MM.1S (cell line): ENCODE measurements at regions not wholly inside any gene's neighbourhood (a gene's known extent, or its start where the extent isn't known, plus 50 kb on each side); places are given as distances from the start of the nearest gene placed in this dataset.

Source experiments
- EZH2 ChIP-seq: fragments of 300-600 bp; sonication (generic); optimal IDR thresholded peaks from 2 replicates; pipeline ENCODE3; 2017; ENCODE audit warnings: low read depth, mild to moderate bottlenecking, antibody characterized with exemption, low read length, mixed read lengths
- EZH2phosphoT487 ChIP-seq: fragments of 300-600 bp; sonication (generic); IDR thresholded peaks from 2 replicates; pipeline ENCODE4 v1.6.1; 2018; ENCODE audit warnings: antibody characterized with exemption, low read length
- TF ChIP-seq, protein P1 (sequence below): fragments of 300-600 bp; sonication (generic); IDR thresholded peaks from 2 replicates; pipeline ENCODE4 v1.5.1; 2016; ENCODE audit warnings: antibody characterized with exemption, low read length, mixed read lengths

DNA sequence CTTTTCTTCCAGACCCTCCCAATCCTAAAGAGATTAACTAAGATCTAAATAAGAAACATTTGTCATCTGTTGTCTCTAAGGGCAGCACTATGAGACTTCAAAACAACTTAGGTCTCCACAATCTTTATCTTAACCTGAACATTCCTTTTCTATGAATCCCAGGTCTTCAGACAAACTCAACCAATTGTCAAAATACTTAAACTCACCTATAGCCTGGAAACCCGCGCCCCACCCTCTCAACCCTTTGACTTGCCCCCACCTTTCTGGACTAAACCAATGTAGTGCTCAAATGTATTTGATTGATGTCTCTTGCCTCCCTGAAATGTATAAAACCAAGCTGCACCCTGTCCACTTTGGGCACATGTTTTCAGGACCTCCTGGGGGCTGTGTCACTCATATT, 76.5 kb upstream of the DMRT1 start:
- no peak for TF ChIP-seq EZH2
- TF ChIP-seq, protein P1, sequence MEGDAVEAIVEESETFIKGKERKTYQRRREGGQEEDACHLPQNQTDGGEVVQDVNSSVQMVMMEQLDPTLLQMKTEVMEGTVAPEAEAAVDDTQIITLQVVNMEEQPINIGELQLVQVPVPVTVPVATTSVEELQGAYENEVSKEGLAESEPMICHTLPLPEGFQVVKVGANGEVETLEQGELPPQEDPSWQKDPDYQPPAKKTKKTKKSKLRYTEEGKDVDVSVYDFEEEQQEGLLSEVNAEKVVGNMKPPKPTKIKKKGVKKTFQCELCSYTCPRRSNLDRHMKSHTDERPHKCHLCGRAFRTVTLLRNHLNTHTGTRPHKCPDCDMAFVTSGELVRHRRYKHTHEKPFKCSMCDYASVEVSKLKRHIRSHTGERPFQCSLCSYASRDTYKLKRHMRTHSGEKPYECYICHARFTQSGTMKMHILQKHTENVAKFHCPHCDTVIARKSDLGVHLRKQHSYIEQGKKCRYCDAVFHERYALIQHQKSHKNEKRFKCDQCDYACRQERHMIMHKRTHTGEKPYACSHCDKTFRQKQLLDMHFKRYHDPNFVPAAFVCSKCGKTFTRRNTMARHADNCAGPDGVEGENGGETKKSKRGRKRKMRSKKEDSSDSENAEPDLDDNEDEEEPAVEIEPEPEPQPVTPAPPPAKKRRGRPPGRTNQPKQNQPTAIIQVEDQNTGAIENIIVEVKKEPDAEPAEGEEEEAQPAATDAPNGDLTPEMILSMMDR = no peak
- no peak for TF ChIP-seq EZH2phosphoT487
